HepG2 (cell line): ENCODE measurements at regions not wholly inside any gene's neighbourhood (a gene's known extent, or its start where the extent isn't known, plus 50 kb on each side); places are given as distances from the start of the nearest gene placed in this dataset.

ENCODE experiments used
- ATAC-seq: fragments of 200-7000 bp; cut with Tn5 transposase; 3 replicates; pipeline ENCODE4 v1.9.1; 2020; ENCODE audit warnings: mild to moderate bottlenecking, moderate library complexity
- BruUV-seq: library from RNA; stranded (reverse); fragments of 400-500 nt; replicated peaks from 2 replicates; lab custom pipeline; 2021; lab: Mats Ljungman, UMichigan
- CTCF ChIA-PET: fragments of 300-600 bp; formaldehyde crosslinking; extraction: SDS; loops from one replicate; lab custom pipeline; 2021; ENCODE audit warnings: low total read pairs, inconsistent platforms, low intra/inter-chr PET ratio; lab: Yijun Ruan, JAX
- POLR2A ChIA-PET: fragments of 350-600 bp; sonication (Branson Sonifier 250); formaldehyde crosslinking; loops from one replicate; lab custom pipeline; 2020; ENCODE audit warnings: antibody characterized with exemption, inconsistent platforms; lab: Yijun Ruan, JAX
- DNase-seq: peaks from one replicate; pipeline ENCODE4 v3.0.0-alpha.2; 2015; ENCODE audit warnings: low spot score
- FAIRE-seq: peaks from 3 replicates; lab custom pipeline; 2011; peaks lifted over from hg19 to GRCh38; lab: Jason Lieb, UNC
- H2AFZ ChIP-seq: one replicate; pipeline ENCODE4 v1.6.1; 2011; ENCODE audit warnings: low read length, inconsistent platforms
- H3K27ac ChIP-seq: fragments of 300-600 bp; 3 replicates; pipeline ENCODE4 v1.8.0; 2011; ENCODE audit warnings: mixed run types, mild to moderate bottlenecking, mixed read lengths, low read length, inconsistent platforms; ENCODE audit not compliant: insufficient read depth; ENCODE audit errors: extremely low read length
- H3K27me3 ChIP-seq, 2 experiments: fragments of 200-600 bp in 1 of 2; 2 replicates in 1 of 2; 3 replicates in 1 of 2; pipeline versions ENCODE4 v1.6.0 to v1.8.0; 2011; ENCODE audit warnings: low read length in 2 of 2, mild to moderate bottlenecking in 2 of 2, moderate library complexity in 2 of 2, inconsistent platforms in 1 of 2; ENCODE audit not compliant: insufficient read depth in 2 of 2, control insufficient read depth in 1 of 2
- H3K36me3 ChIP-seq, 2 experiments: fragments of 200-600 bp in 1 of 2; replicated peaks in 1 of 2; 2 replicates in 1 of 2; 3 replicates in 1 of 2; pipeline versions ENCODE4 v1.5.1 to v1.8.0; 2011; ENCODE audit warnings: low read length in 2 of 2, inconsistent platforms in 1 of 2; ENCODE audit not compliant: insufficient read depth in 2 of 2, control insufficient read depth in 1 of 2
- H3K4me1 ChIP-seq: 2 replicates; pipeline ENCODE4 v1.5.1; 2012; ENCODE audit warnings: low read length, inconsistent platforms; ENCODE audit not compliant: insufficient read depth
- H3K4me2 ChIP-seq: 2 replicates; pipeline ENCODE4 v1.6.0; 2011; ENCODE audit warnings: low read depth, low read length, inconsistent platforms
- H3K4me3 ChIP-seq, 3 experiments: fragments of 200-600 bp in 1 of 3; sonication (generic), shearing (Covaris generic) in 1 of 3; replicated peaks in 1 of 3; 2 replicates each; pipeline ENCODE4 v1.5.1; 2011 to 2016; ENCODE audit warnings: low read length in 3 of 3, inconsistent platforms in 2 of 3, low read depth in 2 of 3, mild to moderate bottlenecking in 2 of 3, control low read depth in 1 of 3, mixed read lengths in 1 of 3; ENCODE audit not compliant: insufficient read depth in 1 of 3
- H3K79me2 ChIP-seq: one replicate; pipeline ENCODE4 v1.6.1; 2011; ENCODE audit warnings: low read length, inconsistent platforms; ENCODE audit not compliant: insufficient read depth
- H3K9ac ChIP-seq: 2 replicates; pipeline ENCODE4 v1.6.0; 2011; ENCODE audit warnings: mild to moderate bottlenecking, low read depth, low read length, inconsistent platforms; ENCODE audit not compliant: insufficient read depth
- H3K9me3 ChIP-seq: 2 replicates; pipeline ENCODE4 v1.5.1; 2012; ENCODE audit warnings: mild to moderate bottlenecking, low read length
- H4K20me1 ChIP-seq: 2 replicates; pipeline ENCODE4 v1.6.0; 2011; ENCODE audit warnings: inconsistent platforms, mild to moderate bottlenecking, low read length, moderate library complexity; ENCODE audit not compliant: insufficient read depth
- BCL6 ChIP-seq: IDR thresholded peaks from 2 replicates; pipeline ENCODE4 v1.6.1; 2016; ENCODE audit warnings: missing genetic modification reagents, missing compliant biosample characterization
- CHD4 ChIP-seq: fragments of 200-600 bp; sonication (generic); IDR thresholded peaks from 2 replicates; pipeline ENCODE4 v1.7.0; 2017; ENCODE audit warnings: mild to moderate bottlenecking, low read length, borderline replicate concordance
- ESRRA ChIP-seq: sonication (generic); formaldehyde crosslinking; IDR thresholded peaks from 2 replicates; pipeline ENCODE4 v1.5.1; 2020; ENCODE audit warnings: mild to moderate bottlenecking, low read depth, missing genetic modification reagents
- KAT8 ChIP-seq: IDR thresholded peaks from 2 replicates; pipeline ENCODE4 v1.6.1; 2016; ENCODE audit warnings: missing genetic modification reagents, missing compliant biosample characterization
- MIER2 ChIP-seq: IDR thresholded peaks from 2 replicates; pipeline ENCODE4 v1.6.1; 2016; ENCODE audit warnings: missing biosample characterization, missing genetic modification reagents
- NBN ChIP-seq: fragments of 450-650 bp; conservative IDR thresholded peaks from 2 replicates; pipeline ENCODE4 v1.6.1; 2017
- NCOR1 ChIP-seq: fragments of 200-600 bp; sonication (generic); IDR thresholded peaks from 2 replicates; pipeline ENCODE4 v1.7.0; 2017; ENCODE audit warnings: antibody characterized with exemption, low read length, borderline replicate concordance
- NFKBIZ ChIP-seq: IDR thresholded peaks from 2 replicates; pipeline ENCODE4 v1.6.1; 2018; ENCODE audit warnings: missing genetic modification reagents, missing compliant biosample characterization
- RFX1 ChIP-seq: fragments of 450-650 bp; IDR thresholded peaks from 2 replicates; pipeline ENCODE4 v1.6.1; 2017
- SIN3B ChIP-seq: fragments of 150-350 bp; IDR thresholded peaks from 2 replicates; pipeline ENCODE4 v1.6.1; 2014; ENCODE audit warnings: low read length
- SKI ChIP-seq: fragments of 450-650 bp; IDR thresholded peaks from one replicate; pipeline ENCODE4 v1.6.1; 2018; ENCODE audit warnings: mild to moderate bottlenecking; ENCODE audit not compliant: partially characterized antibody
- ZNF34 ChIP-seq: sonication (generic); formaldehyde crosslinking; IDR thresholded peaks from 2 replicates; pipeline ENCODE4 v1.4.0; 2020; ENCODE audit warnings: mild to moderate bottlenecking, missing genetic modification reagents, borderline replicate concordance
- ZNF614 ChIP-seq: IDR thresholded peaks from 2 replicates; pipeline ENCODE4 v1.6.1; 2018; ENCODE audit warnings: missing biosample characterization, missing genetic modification reagents, inconsistent platforms, borderline replicate concordance
- WGBS: methylation state at CpG from one replicate; pipeline ENCODE4 v1.1.6; 2017; ENCODE audit warnings: low lambda C conversion rate; 5-methylcytosine and 5-hydroxymethylcytosine counted together
- in situ Hi-C: cut with HindIII; loops from 2 replicates; pipeline ENCODE4 v1.10.0; 2017; ENCODE audit warnings: low pct_unique_long_range_greater_than_20kb; ENCODE audit not compliant: extremely low pct_ligation_motif_present
- intact Hi-C: fragments of 100-400 bp; cut with micrococcal nuclease; formaldehyde crosslinking; loops from one replicate; pipeline ENCODE4 v1.10.0; 2022; ENCODE audit not compliant: unreplicated experiment
- TF ChIP-seq, protein P1 (sequence below): IDR thresholded peaks from 2 replicates; pipeline ENCODE4 v1.6.1; 2016; ENCODE audit warnings: missing genetic modification reagents, missing compliant biosample characterization
- TF ChIP-seq, protein P2 (sequence below): sonication (generic); formaldehyde crosslinking; IDR thresholded peaks from 2 replicates; pipeline ENCODE4 v1.8.1; 2023; ENCODE audit warnings: missing genetic modification reagents, inconsistent platforms, borderline replicate concordance

DNA sequence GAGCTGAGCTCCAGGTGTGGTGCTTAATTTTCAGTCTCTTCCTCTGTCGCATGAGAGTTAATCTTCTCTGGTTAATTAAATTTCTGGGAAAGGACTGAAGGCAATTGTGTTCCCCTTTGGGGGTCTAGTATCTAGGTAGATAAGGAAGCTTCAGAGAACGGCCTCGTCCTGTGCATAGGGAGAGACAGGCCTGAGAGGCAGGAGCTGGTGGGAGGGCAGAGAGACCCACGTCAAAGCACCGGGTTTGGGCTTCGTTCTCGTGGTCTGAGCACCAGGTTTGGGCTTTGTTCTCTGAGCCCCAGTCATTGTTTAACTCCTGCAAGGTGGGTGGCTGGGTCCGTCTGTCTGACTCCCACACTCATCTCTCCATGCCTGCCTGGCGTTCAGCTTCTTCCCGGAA is 160.8 kb upstream of the PITRM1 start:
- Histone ChIP-seq H3K9ac (no peak overlapping the region), H3K4me3 (no peak overlapping the region), H3K4me1 (no peaks in the 10 kb centered on the region), H3K79me2 (no peaks in the 10 kb centered on the region), H3K27ac (no peak overlapping the region), H3K4me2 (no peak overlapping the region), H3K9me3 (no peaks in the 10 kb centered on the region), H4K20me1 (no peaks in the 10 kb centered on the region), H3K27me3 (peaks cover 1 to 69% of the 10 kb centered on the region in 2 experiments; a peak in 3 of 5 replicates), H2AFZ (no peak overlapping the region), H3K36me3 (no peaks in the 10 kb centered on the region)
- TF ChIP-seq MIER2 (CRISPR knock-in tag) (no peak), KAT8 (CRISPR knock-in tag) (no peak), ZNF614 (CRISPR knock-in tag) (no peak), BCL6 (CRISPR knock-in tag) (no peak), RFX1 (no peak), NCOR1 (no peak), CHD4 (no peak), ESRRA (CRISPR knock-in tag) (no peak), SKI (no peak), NFKBIZ (CRISPR knock-in tag) (no peak), SIN3B (no peak), ZNF34 (CRISPR knock-in tag) (no peak), NBN (no peak)
- TF ChIP-seq, protein P1, sequence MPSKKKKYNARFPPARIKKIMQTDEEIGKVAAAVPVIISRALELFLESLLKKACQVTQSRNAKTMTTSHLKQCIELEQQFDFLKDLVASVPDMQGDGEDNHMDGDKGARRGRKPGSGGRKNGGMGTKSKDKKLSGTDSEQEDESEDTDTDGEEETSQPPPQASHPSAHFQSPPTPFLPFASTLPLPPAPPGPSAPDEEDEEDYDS (CRISPR knock-in tag): no peak
- TF ChIP-seq, protein P2, sequence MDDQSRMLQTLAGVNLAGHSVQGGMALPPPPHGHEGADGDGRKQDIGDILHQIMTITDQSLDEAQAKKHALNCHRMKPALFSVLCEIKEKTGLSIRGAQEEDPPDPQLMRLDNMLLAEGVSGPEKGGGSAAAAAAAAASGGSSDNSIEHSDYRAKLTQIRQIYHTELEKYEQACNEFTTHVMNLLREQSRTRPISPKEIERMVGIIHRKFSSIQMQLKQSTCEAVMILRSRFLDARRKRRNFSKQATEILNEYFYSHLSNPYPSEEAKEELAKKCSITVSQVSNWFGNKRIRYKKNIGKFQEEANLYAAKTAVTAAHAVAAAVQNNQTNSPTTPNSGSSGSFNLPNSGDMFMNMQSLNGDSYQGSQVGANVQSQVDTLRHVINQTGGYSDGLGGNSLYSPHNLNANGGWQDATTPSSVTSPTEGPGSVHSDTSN (CRISPR knock-in tag): no peak
- in situ Hi-C loops: no loop called here
- CTCF ChIA-PET: no interaction called here
- intact Hi-C loops: no loop called here
- FAIRE-seq (no peak), ATAC-seq (no peak), DNase-seq (no peak)
- BruUV-seq: no TSS peak
- POLR2A ChIA-PET: no interaction called here
- WGBS: 3% methylated on average over 5 of the region's 10 CpGs
